Mononuclear cell (primary cell): ENCODE measurements at regions not wholly inside any gene's neighbourhood (a gene's known extent, or its start where the extent isn't known, plus 50 kb on each side); places are given as distances from the start of the nearest gene placed in this dataset.

Experiments
- H3K27me3 ChIP-seq: 2 replicates; pipeline ENCODE4 v1.6.0; 2011; ENCODE audit warnings: low read length, control low read depth; ENCODE audit not compliant: insufficient read depth
- H3K4me1 ChIP-seq: 2 replicates; pipeline ENCODE4 v1.5.1; 2011; ENCODE audit warnings: mild to moderate bottlenecking, low read length, control low read depth; ENCODE audit not compliant: insufficient read depth
- H3K4me3 ChIP-seq: 2 replicates; pipeline ENCODE4 v1.5.1; 2011; ENCODE audit warnings: mild to moderate bottlenecking, low read length, moderate library complexity
- H3K9me3 ChIP-seq: 2 replicates; pipeline ENCODE4 v1.5.1; 2011; ENCODE audit warnings: low read depth, mild to moderate bottlenecking, control low read depth, low read length

DNA sequence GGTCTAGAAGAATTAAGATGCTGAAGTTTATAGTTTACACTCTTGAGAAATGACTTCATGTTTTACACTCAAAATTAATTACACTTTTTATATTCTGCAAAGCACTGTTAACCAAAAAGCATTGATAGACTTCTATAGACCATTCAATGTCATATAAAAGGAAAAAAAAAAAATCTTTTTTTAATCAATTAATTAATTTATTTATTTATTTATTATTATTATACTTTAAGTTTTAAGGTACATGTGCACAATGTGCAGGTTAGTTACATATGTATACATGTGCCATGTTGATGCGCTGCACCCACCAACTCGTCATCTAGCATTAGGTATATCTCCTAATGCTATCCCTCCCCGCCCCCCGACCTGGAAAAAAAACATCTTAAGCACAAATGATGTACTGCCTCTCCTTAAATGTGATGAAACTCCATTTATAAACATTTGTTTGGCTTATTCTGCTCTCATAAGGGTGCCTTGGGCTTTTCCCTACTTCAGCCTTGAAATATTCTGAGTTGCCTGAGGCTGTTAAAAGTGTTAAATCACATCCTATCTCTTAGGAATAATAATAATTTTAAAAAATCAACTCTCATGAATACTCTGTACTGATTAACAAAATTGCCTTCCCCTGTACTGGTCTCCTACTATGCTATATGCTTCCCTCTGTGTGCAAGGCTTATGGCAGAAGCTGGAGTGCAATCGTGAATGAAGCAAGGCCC, 466.9 kb downstream of the SOX2 start:
- no peak overlapping the region for H3K4me3 ChIP-seq
- H3K4me1 ChIP-seq: no peaks in the 10 kb centered on the region
- no peaks in the 10 kb centered on the region for H3K9me3 ChIP-seq
- no peaks in the 10 kb centered on the region for H3K27me3 ChIP-seq

GRCh38 chr3:182179631-182180030, 467.9 kb downstream of the SOX2 start:
- Histone ChIP-seq H3K4me3 (no peak overlapping the region), H3K27me3 (no peaks in the 10 kb centered on the region), H3K4me1 (no peaks in the 10 kb centered on the region), H3K9me3 (no peaks in the 10 kb centered on the region)

GRCh38 chr3:182180654-182181385, 469.1 kb downstream of the SOX2 start:
- Histone ChIP-seq H3K9me3 (no peaks in the 10 kb centered on the region), H3K4me1 (no peaks in the 10 kb centered on the region), H3K27me3 (no peaks in the 10 kb centered on the region), H3K4me3 (no peak overlapping the region)

DNA sequence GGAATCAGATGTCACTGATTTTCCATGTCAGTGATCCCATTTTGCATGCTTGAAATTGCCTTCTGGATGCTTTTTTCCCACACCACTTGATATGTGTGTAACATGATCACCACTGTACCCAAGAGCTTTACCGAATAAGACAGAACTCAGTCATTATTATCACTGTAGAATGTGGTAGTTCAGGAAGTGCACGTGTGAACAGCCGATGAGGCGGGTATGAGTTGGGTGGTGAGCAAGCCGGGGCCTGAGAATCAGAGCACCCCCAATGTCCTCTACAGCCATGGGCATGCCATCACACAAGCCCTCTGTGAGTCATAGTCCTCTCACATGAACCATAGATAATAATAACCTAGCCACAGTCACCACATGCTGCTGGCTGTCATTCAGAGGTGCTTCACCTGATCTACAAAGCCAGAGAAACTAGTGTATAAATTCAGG, 470.8 kb downstream of the SOX2 start:
- H3K27me3 ChIP-seq: no peaks in the 10 kb centered on the region
- H3K9me3 ChIP-seq: no peaks in the 10 kb centered on the region
- no peaks in the 10 kb centered on the region for H3K4me1 ChIP-seq
- no peak overlapping the region for H3K4me3 ChIP-seq

DNA sequence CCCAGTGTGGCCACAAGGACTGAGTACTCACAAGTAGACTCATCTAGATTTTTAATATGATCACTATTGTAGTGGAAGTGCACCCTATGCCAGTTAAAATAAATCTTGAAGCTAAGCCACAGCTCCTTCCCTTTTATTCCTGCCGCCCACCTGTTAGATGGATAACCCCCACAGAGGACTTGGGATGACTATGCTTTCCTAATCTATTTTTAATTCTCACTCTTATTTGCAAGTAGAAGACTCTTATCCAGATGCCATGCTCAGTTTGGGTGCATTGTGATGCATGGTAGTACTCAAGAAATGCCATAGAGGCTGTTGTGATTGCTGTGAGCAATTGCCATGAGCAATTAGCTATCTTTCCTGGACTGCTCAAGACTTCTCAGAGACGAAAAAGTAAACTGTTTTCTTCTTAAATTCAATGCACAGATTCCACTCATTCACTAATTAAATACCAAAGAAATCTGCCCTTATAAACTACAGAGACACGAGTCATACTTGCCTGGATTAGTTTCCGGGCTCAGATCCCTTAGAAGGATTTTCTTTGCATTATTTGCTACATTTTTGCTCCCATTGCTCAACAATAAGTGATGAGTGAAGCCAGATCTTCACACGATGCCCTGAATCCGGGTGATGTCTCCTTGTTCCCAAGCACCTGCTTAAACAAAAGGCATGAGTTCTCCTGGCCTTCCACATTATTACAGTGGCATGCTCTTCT, 472.1 kb downstream of the SOX2 start:
- no peaks in the 10 kb centered on the region for H3K4me1 ChIP-seq
- no peak overlapping the region for H3K4me3 ChIP-seq
- H3K9me3 ChIP-seq: no peaks in the 10 kb centered on the region
- no peaks in the 10 kb centered on the region for H3K27me3 ChIP-seq

GRCh38 chr3:182185313-182185712, 473.6 kb downstream of the SOX2 start:
- H3K9me3 ChIP-seq: no peaks in the 10 kb centered on the region
- no peaks in the 10 kb centered on the region for H3K27me3 ChIP-seq
- no peak overlapping the region for H3K4me3 ChIP-seq
- H3K4me1 ChIP-seq: no peaks in the 10 kb centered on the region

- Histone ChIP-seq H3K9me3 (no peaks in the 10 kb centered on the region), H3K27me3 (no peaks in the 10 kb centered on the region), H3K4me3 (no peak overlapping the region), H3K4me1 (no peaks in the 10 kb centered on the region)
Observed at GRCh38 chr3:182190056-182190455, 478.3 kb downstream of the SOX2 start.

DNA sequence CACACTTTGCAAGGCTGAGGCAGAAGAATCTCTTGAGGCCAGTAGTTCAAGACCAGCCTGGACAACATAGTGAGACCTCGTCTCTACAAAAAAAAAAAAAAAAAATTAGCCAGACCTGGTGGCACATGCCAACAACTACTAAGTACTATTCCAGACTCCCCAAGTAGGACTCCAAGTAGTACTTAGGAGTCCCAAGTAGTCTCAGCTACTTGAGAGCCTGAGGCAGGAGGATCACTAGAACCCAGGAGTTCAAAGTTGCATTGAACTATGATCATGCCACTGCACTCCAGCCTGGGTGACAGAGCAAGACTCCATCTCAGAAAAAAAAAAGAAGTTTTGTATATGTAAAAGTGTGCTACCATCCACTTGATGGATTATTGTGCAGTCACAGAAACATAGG, 486.6 kb downstream of the SOX2 start:
- Histone ChIP-seq H3K4me3 (no peak overlapping the region), H3K27me3 (no peaks in the 10 kb centered on the region), H3K9me3 (no peaks in the 10 kb centered on the region), H3K4me1 (no peaks in the 10 kb centered on the region)

DNA sequence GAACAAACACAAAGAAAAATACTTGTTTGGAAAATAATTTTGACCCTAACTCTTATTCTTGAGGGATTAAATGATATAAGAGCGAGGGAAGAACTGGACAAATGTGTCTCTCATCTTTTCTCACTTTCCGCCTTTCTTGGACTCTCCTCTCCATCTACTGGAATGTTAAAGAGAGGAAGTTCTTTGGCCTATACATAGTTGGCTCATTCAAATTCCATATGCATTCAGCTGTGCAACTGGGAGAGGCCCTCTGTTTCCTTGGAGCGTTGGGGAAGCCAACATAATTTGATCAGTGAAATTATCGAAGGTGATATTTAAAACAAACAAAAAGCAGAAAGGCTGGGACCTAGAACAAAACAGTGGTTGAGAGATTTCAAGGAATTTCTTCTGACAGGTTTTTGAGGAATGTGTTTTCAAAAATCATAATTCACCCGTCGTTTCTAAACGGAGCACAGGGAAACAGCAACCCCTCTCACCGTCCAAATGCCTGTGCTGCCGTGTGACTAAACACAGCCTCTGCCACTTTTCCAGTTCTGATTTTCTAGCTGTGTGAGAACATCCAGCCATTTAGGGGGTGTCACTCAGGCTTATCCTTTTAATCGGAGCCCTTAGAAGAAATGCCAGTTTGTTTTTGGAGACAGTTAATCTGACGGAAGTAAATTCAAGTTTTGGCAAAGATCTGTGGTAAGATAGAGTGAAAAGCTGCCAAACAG, 489.9 kb downstream of the SOX2 start:
- no peaks in the 10 kb centered on the region for H3K4me1 ChIP-seq
- no peaks in the 10 kb centered on the region for H3K9me3 ChIP-seq
- H3K27me3 ChIP-seq: no peaks in the 10 kb centered on the region
- H3K4me3 ChIP-seq: no peak overlapping the region

DNA sequence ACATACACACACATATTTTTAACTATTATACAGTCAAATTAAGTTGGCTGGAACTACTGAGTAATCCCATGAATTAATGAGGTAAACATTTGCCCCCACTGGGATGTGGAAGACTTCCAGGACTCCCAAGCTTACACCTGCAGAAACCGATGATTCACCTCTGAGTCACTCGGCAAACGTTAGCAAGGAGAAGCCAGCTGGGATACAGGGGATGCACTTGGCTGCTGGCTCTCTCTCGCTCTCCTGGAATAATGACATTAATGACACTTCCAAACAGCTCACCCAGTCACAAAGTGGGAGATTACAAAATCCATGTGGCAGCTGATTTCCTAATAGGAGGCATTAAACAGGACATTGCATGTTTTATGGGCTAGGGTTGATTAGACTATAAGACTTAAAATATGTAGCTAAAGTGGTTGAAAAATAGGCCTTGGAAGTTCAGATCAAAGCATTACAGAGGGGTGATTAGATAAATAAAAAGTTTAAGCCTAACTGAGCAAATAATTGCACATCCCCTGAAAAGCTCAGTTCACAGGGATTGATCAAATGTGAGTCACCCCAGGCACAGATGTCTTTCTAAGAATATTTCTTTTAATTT, 500.9 kb downstream of the SOX2 start:
- Histone ChIP-seq H3K4me3 (no peak overlapping the region), H3K4me1 (no peaks in the 10 kb centered on the region), H3K27me3 (no peaks in the 10 kb centered on the region), H3K9me3 (no peaks in the 10 kb centered on the region)

GRCh38 chr3:182214416-182214815, 502.7 kb downstream of the SOX2 start:
- no peaks in the 10 kb centered on the region for H3K27me3 ChIP-seq

DNA sequence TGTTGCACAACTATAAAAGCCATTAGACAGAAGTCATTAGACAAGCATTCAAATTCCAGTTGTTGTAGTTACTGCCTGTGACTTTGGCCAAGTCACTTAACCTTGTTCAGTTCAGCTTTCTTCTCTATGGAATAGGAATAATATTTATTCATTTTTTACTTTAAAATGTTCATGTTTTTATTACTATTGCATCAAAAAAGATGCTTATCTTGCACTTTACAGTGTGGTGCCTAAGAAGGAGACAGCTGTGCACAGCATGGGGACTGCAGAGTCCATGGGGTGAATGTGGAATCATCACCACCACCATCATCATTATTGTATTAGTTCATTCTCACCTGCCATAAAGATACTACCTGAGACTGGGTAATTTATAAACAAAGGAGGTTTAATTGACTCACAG, 504.2 kb downstream of the SOX2 start:
- no peak overlapping the region for H3K4me3 ChIP-seq
- H3K9me3 ChIP-seq: no peaks in the 10 kb centered on the region
- H3K27me3 ChIP-seq: no peaks in the 10 kb centered on the region
- H3K4me1 ChIP-seq: no peaks in the 10 kb centered on the region

More at GRCh38 chr3:182214416-182214815, 502.7 kb downstream of the SOX2 start:
- Histone ChIP-seq H3K4me1 (no peaks in the 10 kb centered on the region), H3K9me3 (no peaks in the 10 kb centered on the region), H3K4me3 (no peak overlapping the region)

- no peaks in the 10 kb centered on the region for H3K27me3 ChIP-seq
- no peaks in the 10 kb centered on the region for H3K4me1 ChIP-seq
- H3K9me3 ChIP-seq: no peaks in the 10 kb centered on the region
- no peak overlapping the region for H3K4me3 ChIP-seq
Observed at GRCh38 chr3:182216311-182216970, 504.7 kb downstream of the SOX2 start.

- Histone ChIP-seq H3K4me1 (no peaks in the 10 kb centered on the region), H3K9me3 (no peaks in the 10 kb centered on the region), H3K27me3 (no peaks in the 10 kb centered on the region), H3K4me3 (no peak overlapping the region)
Observed at GRCh38 chr3:182220013-182220412, 508.3 kb downstream of the SOX2 start.
